Pancreas (tissue), 10 donors: ENCODE measurements at regions not wholly inside any gene's neighbourhood (a gene's known extent, or its start where the extent isn't known, plus 50 kb on each side); places are given as distances from the start of the nearest gene placed in this dataset.

Source experiments
- ATAC-seq, 4 donors: fragments of 200-7000 bp; cut with Tn5 transposase; one replicate each; pipeline versions ENCODE4 v1.8.0 to v1.9.1; 2020; ENCODE audit warnings: mild to moderate bottlenecking in 4 of 4, moderate library complexity in 4 of 4
- DNase-seq, 6 donors: peaks; one replicate each; pipeline ENCODE4 v3.0.0-alpha.2; 2020
- FAIRE-seq: peaks from 2 replicates; lab custom pipeline; 2012; peaks lifted over from hg19 to GRCh38; lab: Jason Lieb, UNC
- H3K27ac ChIP-seq, 4 donors: fragments of 200-600 bp; sonication (generic); 1 replicate in 3 of 4; 2 replicates in 1 of 4; pipeline versions ENCODE4 v1.5.0 to v1.8.0; 2020
- H3K27me3 ChIP-seq, 4 donors: fragments of 200-600 bp; one replicate each; pipeline ENCODE4 v1.8.0; 2021
- H3K36me3 ChIP-seq, 3 donors: fragments of 200-600 bp; sonication (generic) in 1 of 3; one replicate each; pipeline versions ENCODE4 v1.5.0 to v1.8.0; 2020 to 2021
- H3K4me1 ChIP-seq, 3 donors: fragments of 200-600 bp; one replicate each; pipeline ENCODE4 v1.8.0; 2021
- H3K4me3 ChIP-seq, 4 donors: fragments of 200-600 bp; sonication (generic) in 2 of 4; one replicate each; pipeline versions ENCODE4 v1.5.0 to v1.8.0; 2020 to 2021
- H3K9me3 ChIP-seq, 4 donors: fragments of 200-600 bp; one replicate each; pipeline ENCODE4 v1.8.0; 2021
- CTCF ChIP-seq, 4 donors: fragments of 200-600 bp; sonication (generic) in 3 of 4; IDR thresholded peaks; one replicate each; pipeline versions ENCODE4 v1.5.0 to v1.8.0; 2021; ENCODE audit warnings: antibody characterized with exemption in 4 of 4
- WGBS, 2 donors: extraction: QIAGEN DNeasy Blood & Tissue Kit; methylation state at CpG; one replicate each; pipeline ENCODE4 v1.1.7; 2013; 5-methylcytosine and 5-hydroxymethylcytosine counted together
- intact Hi-C, 3 donors: fragments of 100-400 bp; cut with DNase I; formaldehyde crosslinking; loops; one replicate each; pipeline versions ENCODE4 v1.11.1 to v1.14.2; 2022
- donor health status: healthy with polysubstance abuse.
- donor health status: DM: no; HTN: no; CAD: no; lungs with moderate emphysema.
- donor health status: DM: no; HTN: no; CAD: no.
- donor health status: control.
- donor health status: control.
- donor health status: Bipolar disorder and iron deficiency.
- donor health status: DM: yes; HTN: yes; CAD: no.
- donor health status: DM: no; HTN: no; CAD: no.
- donor health status: DM: no; HTN: no; CAD: no.
- donor health status: DM: yes; HTN: yes; CAD: no.

DNA sequence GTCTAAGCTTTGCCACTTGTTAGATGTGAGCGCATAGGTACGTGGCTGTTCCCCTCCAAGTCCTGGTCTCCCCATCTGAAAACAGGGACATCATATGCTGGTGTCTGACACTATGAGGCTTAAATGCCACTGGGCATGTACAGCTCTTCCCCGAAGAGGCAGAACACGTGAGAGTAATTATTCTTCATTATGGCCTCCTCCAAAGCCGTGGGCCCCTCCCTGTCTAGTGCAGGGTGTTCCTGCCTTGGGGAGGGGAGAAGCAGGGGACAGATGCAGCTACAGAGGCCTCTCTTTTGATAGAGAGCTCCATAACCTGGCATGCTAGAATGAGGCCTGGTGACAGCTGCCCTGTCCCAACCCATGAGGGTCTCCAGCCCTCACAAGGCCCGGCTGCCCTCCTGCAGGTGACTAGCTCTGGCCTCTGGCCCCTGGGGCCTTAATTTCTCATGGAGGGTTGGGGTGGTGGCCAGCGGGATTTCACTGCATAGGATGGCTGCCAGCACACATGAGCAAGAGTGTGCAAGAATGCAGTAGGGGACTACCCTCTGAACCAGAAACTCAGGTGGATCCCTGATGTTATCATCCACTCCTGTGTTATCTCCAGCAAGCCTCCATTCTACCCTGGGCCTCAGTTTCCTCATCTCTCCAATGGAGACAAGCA is 334.6 kb downstream of the MN1 start:
- Histone ChIP-seq H3K36me3 (no peaks in the 10 kb centered on the region), H3K27me3 (no peaks in the 10 kb centered on the region), H3K4me3 (no peak overlapping the region), H3K27ac (no peak overlapping the region), H3K9me3 (no peaks in the 10 kb centered on the region), H3K4me1 (no peaks in the 10 kb centered on the region)
- intact Hi-C loops, result no loop called here
- FAIRE-seq (no peak), DNase-seq (no peak), ATAC-seq (no peak)
- 86 to 91% methylated on average over 7 of the region's 7 CpGs for WGBS, 2 donors
- no peak for TF ChIP-seq CTCF (IDR thresholded peaks at IDR 0.05)

- no peak overlapping the region for H3K4me3 ChIP-seq
- H3K4me1 ChIP-seq, result no peaks in the 10 kb centered on the region
- TF ChIP-seq CTCF (IDR thresholded peaks at IDR 0.05), result no peak
- H3K27ac ChIP-seq, result no peak overlapping the region
- ATAC-seq (no peak), FAIRE-seq (peak; percentile 5), DNase-seq (no peak)
- H3K27me3 ChIP-seq, result no peaks in the 10 kb centered on the region
- H3K9me3 ChIP-seq, result no peaks in the 10 kb centered on the region
- WGBS, 2 donors, result 77 to 81% methylated on average over 10 of the region's 10 CpGs
- intact Hi-C loops, result no loop called here
- H3K36me3 ChIP-seq, result no peaks in the 10 kb centered on the region
Observed at GRCh38 chr22:27467711-27468110, 333.8 kb downstream of the MN1 start.

- ATAC-seq, result no peak
- Histone ChIP-seq H3K27ac (no peak overlapping the region), H3K9me3 (no peaks in the 10 kb centered on the region), H3K4me1 (no peaks in the 10 kb centered on the region), H3K27me3 (no peaks in the 10 kb centered on the region), H3K36me3 (no peaks in the 10 kb centered on the region), H3K4me3 (no peak overlapping the region)
- intact Hi-C loops, result no loop called here
- no peak for FAIRE-seq
- 56 to 90% methylated on average over 3 of the region's 3 CpGs for WGBS, 2 donors
- DNase-seq, result no peak
- TF ChIP-seq CTCF (IDR thresholded peaks at IDR 0.05), result no peak
Observed at GRCh38 chr22:27468712-27469111, 332.8 kb downstream of the MN1 start.

GRCh38 chr22:27470169-27470772 is 331.3 kb downstream of the MN1 start:
- no peak overlapping the region for H3K4me3 ChIP-seq
- H3K9me3 ChIP-seq, result no peaks in the 10 kb centered on the region
- FAIRE-seq (no peak), DNase-seq (no peak), ATAC-seq (no peak)
- H3K36me3 ChIP-seq, result no peaks in the 10 kb centered on the region
- intact Hi-C loops, result no loop called here
- no peak for TF ChIP-seq CTCF (IDR thresholded peaks at IDR 0.05)
- no peaks in the 10 kb centered on the region for H3K4me1 ChIP-seq
- H3K27me3 ChIP-seq, result no peaks in the 10 kb centered on the region
- H3K27ac ChIP-seq, result no peak overlapping the region
- 83 to 86% methylated on average over 2 of the region's 2 CpGs for WGBS, 2 donors

DNA sequence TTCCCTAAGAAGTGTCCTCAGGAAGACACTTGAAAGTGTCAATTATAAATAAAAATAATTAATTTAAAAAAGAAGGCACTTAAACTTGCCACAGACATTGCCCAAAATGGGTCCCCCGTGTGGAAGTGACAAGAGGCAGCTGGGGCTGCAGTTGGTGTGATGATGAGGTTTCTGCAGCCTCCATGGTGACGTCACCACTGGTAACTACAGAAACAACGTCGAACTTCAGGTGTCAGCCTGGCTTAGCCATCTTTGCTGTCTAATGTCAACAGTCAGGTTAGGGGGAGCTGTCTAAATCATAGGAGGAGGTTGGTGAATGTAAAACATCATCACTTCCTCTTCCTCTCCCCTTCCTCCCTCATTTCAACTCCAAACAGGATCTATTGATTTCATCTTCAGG is 328.6 kb downstream of the MN1 start:
- Histone ChIP-seq H3K36me3 (no peaks in the 10 kb centered on the region), H3K4me1 (no peaks in the 10 kb centered on the region), H3K4me3 (no peak overlapping the region), H3K27me3 (no peaks in the 10 kb centered on the region), H3K27ac (no peak overlapping the region), H3K9me3 (no peaks in the 10 kb centered on the region)
- intact Hi-C loops, result no loop called here
- no peak for FAIRE-seq
- no peak for DNase-seq
- WGBS, 2 donors, result 50 to 68% methylated on average over 4 of the region's 4 CpGs
- ATAC-seq, result no peak
- TF ChIP-seq CTCF (IDR thresholded peaks at IDR 0.05), result no peak
